A673 (cell line): ENCODE measurements at regions not wholly inside any gene's neighbourhood (a gene's known extent, or its start where the extent isn't known, plus 50 kb on each side); places are given as distances from the start of the nearest gene placed in this dataset.

Source experiments
- BruUV-seq: library from RNA; stranded (reverse); fragments of 400-500 nt; replicated peaks from 2 replicates; lab custom pipeline; 2021; lab: Mats Ljungman, UMichigan
- CTCF ChIA-PET: fragments of 300-600 bp; sonication (Branson Sonifier 250); formaldehyde crosslinking; loops from one replicate; lab custom pipeline; 2022; ENCODE audit warnings: antibody characterized with exemption; lab: Charles Lee
- POLR2A ChIA-PET: fragments of 300-600 bp; sonication (Branson Sonifier 250); formaldehyde crosslinking; loops from one replicate; lab custom pipeline; 2022; ENCODE audit warnings: antibody characterized with exemption; ENCODE audit not compliant: low non-redundant PET; lab: Charles Lee
- DNase-seq: peaks from one replicate; pipeline ENCODE4 v3.0.0-alpha.2; 2015; ENCODE audit warnings: low spot score
- H3K27ac ChIP-seq: fragments of 200-600 bp; sonication (generic); 2 replicates; pipeline ENCODE4 v1.5.1; 2016; ENCODE audit warnings: mixed run types, low read depth, mild to moderate bottlenecking, mixed read lengths, antibody characterized with exemption, low read length; ENCODE audit not compliant: poor library complexity, severe bottlenecking
- H3K27me3 ChIP-seq: fragments of 200-600 bp; sonication (generic); replicated peaks from 2 replicates; pipeline ENCODE4 v1.6.1; 2017; ENCODE audit warnings: mixed run types, low read depth, mild to moderate bottlenecking, mixed read lengths, antibody characterized with exemption, low read length; ENCODE audit not compliant: insufficient read depth, poor library complexity
- H3K36me3 ChIP-seq: fragments of 200-600 bp; sonication (generic); 2 replicates; pipeline ENCODE4 v1.6.1; 2016; ENCODE audit warnings: mixed run types, mild to moderate bottlenecking, mixed read lengths, antibody characterized with exemption, low read length; ENCODE audit not compliant: insufficient read depth, poor library complexity, severe bottlenecking
- H3K4me1 ChIP-seq: fragments of 200-600 bp; sonication (generic); 2 replicates; pipeline ENCODE4 v1.6.1; 2017; ENCODE audit warnings: mixed run types, mild to moderate bottlenecking, mixed read lengths, antibody characterized with exemption, low read length; ENCODE audit not compliant: insufficient read depth, poor library complexity, severe bottlenecking
- H3K4me3 ChIP-seq: fragments of 200-600 bp; sonication (generic); 2 replicates; pipeline ENCODE4 v1.5.1; 2016; ENCODE audit warnings: low read depth, mixed run types, mild to moderate bottlenecking, mixed read lengths, low read length; ENCODE audit not compliant: poor library complexity, severe bottlenecking
- H3K9me3 ChIP-seq: fragments of 200-600 bp; sonication (generic); 2 replicates; pipeline ENCODE4 v1.6.1; 2016; ENCODE audit warnings: mixed run types, low read depth, mild to moderate bottlenecking, mixed read lengths, antibody characterized with exemption, low read length; ENCODE audit not compliant: poor library complexity, severe bottlenecking
- EZH2 ChIP-seq: fragments of 200-600 bp; sonication (generic); IDR thresholded peaks from 2 replicates; pipeline ENCODE4 v1.6.1; 2017; ENCODE audit warnings: borderline replicate concordance, low read depth, mild to moderate bottlenecking, mixed read lengths, antibody characterized with exemption, low read length; ENCODE audit not compliant: poor library complexity, severe bottlenecking
- intact Hi-C: fragments of 100-400 bp; cut with micrococcal nuclease; formaldehyde crosslinking; loops from one replicate; pipeline ENCODE4 v1.10.0; 2022; ENCODE audit not compliant: unreplicated experiment
- TF ChIP-seq, protein P1 (sequence below): fragments of 300-800, 200-600 bp; sonication (generic); conservative IDR thresholded peaks from 2 replicates; pipeline ENCODE4 v1.5.1; 2017; ENCODE audit warnings: low read depth, mild to moderate bottlenecking, antibody characterized with exemption, low read length, moderate library complexity, mixed read lengths

DNA sequence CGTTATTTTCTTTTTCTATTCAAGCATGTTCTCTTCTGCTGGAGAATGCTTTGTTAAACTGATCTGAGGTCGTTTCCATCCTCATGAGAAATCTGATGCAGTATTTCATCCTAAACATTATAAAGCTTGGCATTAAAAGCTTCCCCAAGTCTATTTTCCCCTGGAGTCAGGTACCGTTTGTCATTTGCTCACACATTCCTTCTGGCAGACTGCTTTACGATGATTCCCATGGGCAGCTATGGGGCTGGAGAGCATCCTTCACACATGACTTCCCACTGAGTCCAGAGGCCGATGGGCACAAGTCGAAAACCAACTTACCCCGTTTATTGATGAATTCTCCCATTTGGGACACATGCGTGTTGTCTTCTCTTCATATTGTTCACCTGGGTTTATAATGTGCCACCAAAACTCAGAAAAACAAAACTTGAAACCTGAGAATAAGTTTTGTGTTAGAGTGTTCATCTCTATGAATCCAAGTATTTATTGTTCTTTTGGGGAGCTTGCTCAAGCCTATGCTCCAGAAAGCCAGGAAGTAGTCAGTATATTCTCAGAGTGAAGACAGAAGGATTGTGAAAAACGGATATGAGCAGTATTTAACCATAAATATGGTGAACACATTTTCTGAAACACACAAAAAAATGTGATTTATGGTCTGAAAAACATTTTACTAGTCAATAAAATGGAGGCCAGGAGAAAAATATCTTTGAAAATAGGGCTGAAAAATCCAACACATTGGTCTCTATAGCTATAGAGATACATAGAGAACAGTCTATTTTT is 298.8 kb upstream of the NOCT start:
- DNase-seq: no peak
- TF ChIP-seq, protein P1, sequence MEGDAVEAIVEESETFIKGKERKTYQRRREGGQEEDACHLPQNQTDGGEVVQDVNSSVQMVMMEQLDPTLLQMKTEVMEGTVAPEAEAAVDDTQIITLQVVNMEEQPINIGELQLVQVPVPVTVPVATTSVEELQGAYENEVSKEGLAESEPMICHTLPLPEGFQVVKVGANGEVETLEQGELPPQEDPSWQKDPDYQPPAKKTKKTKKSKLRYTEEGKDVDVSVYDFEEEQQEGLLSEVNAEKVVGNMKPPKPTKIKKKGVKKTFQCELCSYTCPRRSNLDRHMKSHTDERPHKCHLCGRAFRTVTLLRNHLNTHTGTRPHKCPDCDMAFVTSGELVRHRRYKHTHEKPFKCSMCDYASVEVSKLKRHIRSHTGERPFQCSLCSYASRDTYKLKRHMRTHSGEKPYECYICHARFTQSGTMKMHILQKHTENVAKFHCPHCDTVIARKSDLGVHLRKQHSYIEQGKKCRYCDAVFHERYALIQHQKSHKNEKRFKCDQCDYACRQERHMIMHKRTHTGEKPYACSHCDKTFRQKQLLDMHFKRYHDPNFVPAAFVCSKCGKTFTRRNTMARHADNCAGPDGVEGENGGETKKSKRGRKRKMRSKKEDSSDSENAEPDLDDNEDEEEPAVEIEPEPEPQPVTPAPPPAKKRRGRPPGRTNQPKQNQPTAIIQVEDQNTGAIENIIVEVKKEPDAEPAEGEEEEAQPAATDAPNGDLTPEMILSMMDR: no peak
- TF ChIP-seq EZH2: no peak
- ChIA-PET CTCF (no interaction called here), POLR2A (no interaction called here)
- BruUV-seq: no TSS peak
- Histone ChIP-seq H3K36me3 (no peaks in the 10 kb centered on the region), H3K4me1 (no peaks in the 10 kb centered on the region), H3K27ac (no peak overlapping the region), H3K27me3 (no peaks in the 10 kb centered on the region), H3K4me3 (no peak overlapping the region), H3K9me3 (no peaks in the 10 kb centered on the region)
- intact Hi-C loops: no loop called here

GRCh38 chr4:138710297-138710696 is 305.3 kb upstream of the NOCT start:
- DNase-seq: no peak
- no peak overlapping the region for H3K4me3 ChIP-seq
- no peak overlapping the region for H3K27ac ChIP-seq
- no peaks in the 10 kb centered on the region for H3K36me3 ChIP-seq
- no peaks in the 10 kb centered on the region for H3K4me1 ChIP-seq
- intact Hi-C loops: no loop called here
- TF ChIP-seq, protein P1: no peak
- no peak for TF ChIP-seq EZH2
- no peaks in the 10 kb centered on the region for H3K9me3 ChIP-seq
- no TSS peak for BruUV-seq
- ChIA-PET CTCF (no interaction called here), POLR2A (no interaction called here)
- H3K27me3 ChIP-seq: no peaks in the 10 kb centered on the region

- Histone ChIP-seq H3K27ac (no peak overlapping the region), H3K27me3 (no peaks in the 10 kb centered on the region), H3K4me3 (no peak overlapping the region), H3K9me3 (no peaks in the 10 kb centered on the region), H3K36me3 (no peaks in the 10 kb centered on the region), H3K4me1 (no peaks in the 10 kb centered on the region)
- no peak for TF ChIP-seq EZH2
- TF ChIP-seq, protein P1: no peak
- no TSS peak for BruUV-seq
- intact Hi-C loops: no loop called here
- POLR2A ChIA-PET: no interaction called here
- CTCF ChIA-PET: no interaction called here
- no peak for DNase-seq
Observed at GRCh38 chr4:138709859-138710258, 305.7 kb upstream of the NOCT start.
